WERI-Rb-1 (cell line): ENCODE measurements at regions not wholly inside any gene's neighbourhood (a gene's known extent, or its start where the extent isn't known, plus 50 kb on each side); places are given as distances from the start of the nearest gene placed in this dataset.

Experiments
- DNase-seq: peaks from one replicate; pipeline ENCODE4 v3.0.0-alpha.2; 2020
- H3K27ac ChIP-seq: fragments of 250-450 bp; sonication (Bioruptor Pico); 2 replicates; pipeline ENCODE4 v1.5.1; 2020; ENCODE audit warnings: mild to moderate bottlenecking, moderate library complexity
- H3K27me3 ChIP-seq: fragments of 250-450 bp; sonication (Bioruptor Pico); 2 replicates; pipeline ENCODE4 v1.5.1; 2021; ENCODE audit warnings: mild to moderate bottlenecking, low read depth, moderate library complexity; ENCODE audit not compliant: insufficient read depth, severe bottlenecking
- H3K36me3 ChIP-seq: fragments of 250-450 bp; sonication (Bioruptor Pico); 2 replicates; pipeline ENCODE4 v1.5.1; 2020; ENCODE audit warnings: mild to moderate bottlenecking, moderate library complexity
- H3K4me3 ChIP-seq: 2 replicates; pipeline ENCODE4 v1.5.1; 2011; ENCODE audit warnings: low read depth, mild to moderate bottlenecking, control low read depth, low read length
- H3K9me3 ChIP-seq: fragments of 250-450 bp; sonication (Bioruptor Pico); 2 replicates; pipeline ENCODE4 v1.5.1; 2021; ENCODE audit warnings: mild to moderate bottlenecking, moderate library complexity; ENCODE audit not compliant: severe bottlenecking
- CTCF ChIP-seq: IDR thresholded peaks from 2 replicates; pipeline ENCODE4 v1.5.1; 2011; ENCODE audit warnings: low read depth, mild to moderate bottlenecking, control low read depth, inconsistent platforms, low read length

GRCh38 chr1:56034847-56035481 is 544.4 kb downstream of the PLPP3 start:
- no peak for TF ChIP-seq CTCF
- no peak overlapping the region for H3K27ac ChIP-seq
- H3K9me3 ChIP-seq: no peaks in the 10 kb centered on the region
- no peaks in the 10 kb centered on the region for H3K36me3 ChIP-seq
- H3K4me3 ChIP-seq: no peak overlapping the region
- DNase-seq: no peak
- H3K27me3 ChIP-seq: no peaks in the 10 kb centered on the region

GRCh38 chr1:56034222-56034621 is 545.1 kb downstream of the PLPP3 start:
- H3K36me3 ChIP-seq: no peaks in the 10 kb centered on the region
- DNase-seq: no peak
- H3K4me3 ChIP-seq: no peak overlapping the region
- H3K27me3 ChIP-seq: no peaks in the 10 kb centered on the region
- H3K9me3 ChIP-seq: no peaks in the 10 kb centered on the region
- H3K27ac ChIP-seq: no peak overlapping the region
- no peak for TF ChIP-seq CTCF

- DNase-seq: no peak
- no peaks in the 10 kb centered on the region for H3K27me3 ChIP-seq
- no peak overlapping the region for H3K4me3 ChIP-seq
- TF ChIP-seq CTCF: no peak
- H3K36me3 ChIP-seq: no peaks in the 10 kb centered on the region
- H3K27ac ChIP-seq: no peak overlapping the region
- H3K9me3 ChIP-seq: no peaks in the 10 kb centered on the region
Measured at GRCh38 chr1:56033321-56034037, 545.9 kb downstream of the PLPP3 start.

GRCh38 chr1:56032096-56032676 is 547.2 kb downstream of the PLPP3 start:
- TF ChIP-seq CTCF: no peak
- H3K36me3 ChIP-seq: no peaks in the 10 kb centered on the region
- no peaks in the 10 kb centered on the region for H3K9me3 ChIP-seq
- no peak for DNase-seq
- no peak overlapping the region for H3K4me3 ChIP-seq
- no peak overlapping the region for H3K27ac ChIP-seq
- no peaks in the 10 kb centered on the region for H3K27me3 ChIP-seq

GRCh38 chr1:56031001-56031400 is 548.4 kb downstream of the PLPP3 start:
- Histone ChIP-seq H3K27me3 (no peaks in the 10 kb centered on the region), H3K27ac (no peak overlapping the region), H3K4me3 (no peak overlapping the region), H3K9me3 (no peaks in the 10 kb centered on the region), H3K36me3 (no peaks in the 10 kb centered on the region)
- no peak for DNase-seq
- TF ChIP-seq CTCF: no peak
